Natural killer cell (primary cell): ENCODE measurements at regions not wholly inside any gene's neighbourhood (a gene's known extent, or its start where the extent isn't known, plus 50 kb on each side); places are given as distances from the start of the nearest gene placed in this dataset.

Source experiments
- ATAC-seq, 3 donors: fragments of 150-1000 bp in 2 of 3; fragments of 200-7000 bp in 1 of 3; cut with Tn5 transposase; 1 replicate in 1 of 3; 2 replicates in 2 of 3; pipeline ENCODE4 v1.10.0; 2021; ENCODE audit warnings: mild to moderate bottlenecking in 2 of 3, moderate library complexity in 2 of 3
- DNase-seq, 2 donors: peaks; one replicate each; pipeline versions ENCODE4 v3.0.0 to v3.0.0-alpha.2; 2013 to 2021; ENCODE audit warnings: mixed read lengths in 1 of 2
- H3K27ac ChIP-seq: one replicate; pipeline ENCODE4 v1.5.1; 2013; ENCODE audit warnings: mild to moderate bottlenecking, low read length
- H3K27me3 ChIP-seq: one replicate; pipeline ENCODE4 v1.6.1; 2013; ENCODE audit warnings: low read length; ENCODE audit not compliant: control insufficient read depth, insufficient read depth
- H3K36me3 ChIP-seq: one replicate; pipeline ENCODE4 v1.6.1; 2013; ENCODE audit warnings: low read length; ENCODE audit not compliant: control insufficient read depth, insufficient read depth
- H3K4me1 ChIP-seq: one replicate; pipeline ENCODE4 v1.6.1; 2013; ENCODE audit warnings: low read length; ENCODE audit not compliant: control insufficient read depth, insufficient read depth
- H3K4me3 ChIP-seq: one replicate; pipeline ENCODE4 v1.5.1; 2013; ENCODE audit warnings: low read length
- H3K9me3 ChIP-seq: one replicate; pipeline ENCODE4 v1.6.1; 2013; ENCODE audit warnings: low read length; ENCODE audit not compliant: control insufficient read depth, insufficient read depth
- H3K27ac Mint-ChIP-seq, 2 donors: one replicate each; pipeline ENCODE4 v1.8.0; 2022; ENCODE audit warnings: mild to moderate bottlenecking in 2 of 2, mixed read lengths in 2 of 2, moderate library complexity in 1 of 2
- H3K27me3 Mint-ChIP-seq, 2 donors: one replicate each; pipeline ENCODE4 v1.8.0; 2022; ENCODE audit warnings: low read depth in 2 of 2, mixed read lengths in 2 of 2
- H3K36me3 Mint-ChIP-seq: one replicate; pipeline ENCODE4 v1.8.0; 2022; ENCODE audit warnings: mixed read lengths
- H3K4me1 Mint-ChIP-seq, 2 donors: one replicate each; pipeline ENCODE4 v1.8.0; 2022; ENCODE audit warnings: mixed read lengths in 2 of 2
- H3K4me3 Mint-ChIP-seq: one replicate; pipeline ENCODE4 v1.8.0; 2022; ENCODE audit warnings: mild to moderate bottlenecking, moderate library complexity, mixed read lengths
- H3K9me3 Mint-ChIP-seq, 2 donors: one replicate each; pipeline ENCODE4 v1.8.0; 2022; ENCODE audit warnings: mixed read lengths in 2 of 2
- whole genome bisulfite sequencing: methylation state at CpG from one replicate; pipeline ENCODE4 v1.1.7; 2013; ENCODE audit warnings: missing lambda C conversion rate; ENCODE audit not compliant: insufficient coverage; 5-methylcytosine and 5-hydroxymethylcytosine counted together
- intact Hi-C: fragments of 100-400 bp; cut with micrococcal nuclease; formaldehyde crosslinking; loops from one replicate; pipeline ENCODE4 v1.14.2; 2022
- TF ChIP-seq, protein P1 (sequence below): fragments of 200-600 bp; IDR thresholded peaks from one replicate; pipeline ENCODE4 v1.8.0; 2022; ENCODE audit warnings: antibody characterized with exemption

- H3K4me1 ChIP-seq = no peaks in the 10 kb centered on the region
- intact Hi-C loops = no loop called here
- no peaks in the 10 kb centered on the region for H3K27me3 ChIP-seq
- no peaks in the 10 kb centered on the region for H3K36me3 ChIP-seq
- no peaks in the 10 kb centered on the region for H3K36me3 Mint-ChIP-seq
- H3K4me1 Mint-ChIP-seq = no peaks in the 10 kb centered on the region
- no peaks in the 10 kb centered on the region for H3K9me3 ChIP-seq
- TF ChIP-seq, protein P1, sequence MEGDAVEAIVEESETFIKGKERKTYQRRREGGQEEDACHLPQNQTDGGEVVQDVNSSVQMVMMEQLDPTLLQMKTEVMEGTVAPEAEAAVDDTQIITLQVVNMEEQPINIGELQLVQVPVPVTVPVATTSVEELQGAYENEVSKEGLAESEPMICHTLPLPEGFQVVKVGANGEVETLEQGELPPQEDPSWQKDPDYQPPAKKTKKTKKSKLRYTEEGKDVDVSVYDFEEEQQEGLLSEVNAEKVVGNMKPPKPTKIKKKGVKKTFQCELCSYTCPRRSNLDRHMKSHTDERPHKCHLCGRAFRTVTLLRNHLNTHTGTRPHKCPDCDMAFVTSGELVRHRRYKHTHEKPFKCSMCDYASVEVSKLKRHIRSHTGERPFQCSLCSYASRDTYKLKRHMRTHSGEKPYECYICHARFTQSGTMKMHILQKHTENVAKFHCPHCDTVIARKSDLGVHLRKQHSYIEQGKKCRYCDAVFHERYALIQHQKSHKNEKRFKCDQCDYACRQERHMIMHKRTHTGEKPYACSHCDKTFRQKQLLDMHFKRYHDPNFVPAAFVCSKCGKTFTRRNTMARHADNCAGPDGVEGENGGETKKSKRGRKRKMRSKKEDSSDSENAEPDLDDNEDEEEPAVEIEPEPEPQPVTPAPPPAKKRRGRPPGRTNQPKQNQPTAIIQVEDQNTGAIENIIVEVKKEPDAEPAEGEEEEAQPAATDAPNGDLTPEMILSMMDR = no peak
- 94% methylated on average over 6 of the region's 6 CpGs for WGBS
- peaks cover 2 to 3% of the 10 kb centered on the region in 2 donors for H3K9me3 Mint-ChIP-seq
- H3K27ac Mint-ChIP-seq = no peak overlapping the region
- ATAC-seq = no peak
- H3K27me3 Mint-ChIP-seq = no peaks in the 10 kb centered on the region
- no peak overlapping the region for H3K4me3 ChIP-seq
- DNase-seq = no peak
- H3K27ac ChIP-seq = no peak overlapping the region
- no peak overlapping the region for H3K4me3 Mint-ChIP-seq
Observed at GRCh38 chr1:99561952-99562351, 84.0 kb upstream of the PALMD start.

- no peaks in the 10 kb centered on the region for H3K36me3 ChIP-seq
- no peaks in the 10 kb centered on the region for H3K27me3 ChIP-seq
- no peak overlapping the region for H3K27ac ChIP-seq
- Mint-ChIP-seq H3K9me3 (peaks cover 0 to 3% of the 10 kb centered on the region in 2 donors), H3K4me1 (no peaks in the 10 kb centered on the region), H3K4me3 (no peak overlapping the region), H3K27ac (no peak overlapping the region), H3K27me3 (no peaks in the 10 kb centered on the region), H3K36me3 (no peaks in the 10 kb centered on the region)
- H3K4me3 ChIP-seq = no peak overlapping the region
- H3K4me1 ChIP-seq = no peaks in the 10 kb centered on the region
- no peak for DNase-seq
- no peaks in the 10 kb centered on the region for H3K9me3 ChIP-seq
- TF ChIP-seq, protein P1 = no peak
- WGBS = 100% methylated on average over 1 of the region's 1 CpG
- intact Hi-C loops = no loop called here
- ATAC-seq = no peak
Observed at GRCh38 chr1:99565606-99566289, 80.2 kb upstream of the PALMD start.

DNA sequence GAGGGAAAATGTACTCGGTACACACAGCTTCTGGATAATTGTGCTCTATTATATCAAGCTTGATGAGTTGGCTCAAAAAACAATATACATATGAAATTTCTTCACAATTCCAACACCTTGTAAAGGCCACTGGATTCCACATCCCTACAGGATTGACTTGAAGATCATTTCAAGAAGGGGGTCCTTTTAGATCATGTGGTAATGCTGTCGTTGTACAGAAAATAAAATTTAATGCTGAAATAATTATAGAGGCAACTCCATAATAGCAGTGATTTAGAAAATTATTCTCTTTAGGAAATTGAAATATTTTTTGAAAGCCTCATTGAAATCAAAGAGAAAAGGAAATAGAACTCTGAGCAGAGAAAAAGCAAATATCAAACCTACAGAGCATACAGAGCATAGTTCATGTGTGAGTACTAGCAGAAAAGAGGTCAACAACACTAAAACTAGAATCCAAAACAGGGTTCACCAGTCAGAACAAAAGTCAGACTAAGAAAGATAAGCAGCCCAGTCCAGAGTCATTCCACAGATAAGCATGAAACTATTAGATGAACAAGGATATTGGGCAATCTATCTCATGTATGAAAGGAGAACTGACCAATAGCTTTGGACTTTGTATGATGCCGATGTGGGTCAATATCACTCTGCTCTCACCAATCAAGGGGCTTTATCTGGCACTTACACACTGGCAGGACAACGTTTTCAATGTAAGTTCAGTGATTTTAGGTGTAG lies 79.5 kb upstream of the PALMD start:
- TF ChIP-seq, protein P1 = no peak
- Histone ChIP-seq H3K9me3 (no peaks in the 10 kb centered on the region), H3K36me3 (no peaks in the 10 kb centered on the region), H3K4me1 (no peaks in the 10 kb centered on the region), H3K4me3 (no peak overlapping the region), H3K27ac (no peak overlapping the region), H3K27me3 (no peaks in the 10 kb centered on the region)
- no peak overlapping the region for H3K4me3 Mint-ChIP-seq
- WGBS = 55% methylated on average over 2 of the region's 4 CpGs
- intact Hi-C loops = no loop called here
- no peaks in the 10 kb centered on the region for H3K36me3 Mint-ChIP-seq
- H3K27me3 Mint-ChIP-seq = no peaks in the 10 kb centered on the region
- DNase-seq (no peak), ATAC-seq (no peak)
- no peaks in the 10 kb centered on the region for H3K4me1 Mint-ChIP-seq
- peaks cover 0 to 3% of the 10 kb centered on the region in 2 donors for H3K9me3 Mint-ChIP-seq
- H3K27ac Mint-ChIP-seq = no peak overlapping the region
